KG1 (cell line): ENCODE measurements at regions not wholly inside any gene's neighbourhood (a gene's known extent, or its start where the extent isn't known, plus 50 kb on each side); places are given as distances from the start of the nearest gene placed in this dataset.
"Not testable (repeated sequence)": the region's sequence is repeated elsewhere in the genome, so short reads cannot be mapped to it uniquely, and the experiment has no call there.

Experiments used
- DNase-seq: peaks from one replicate; lab custom pipeline; 2025; lab: John Stamatoyannopoulos, UW

- no peak for DNase-seq
These were observed 100.4 kb downstream of the PSMG1 start for GRCh38 chr21:39082656-39083376.

DNA sequence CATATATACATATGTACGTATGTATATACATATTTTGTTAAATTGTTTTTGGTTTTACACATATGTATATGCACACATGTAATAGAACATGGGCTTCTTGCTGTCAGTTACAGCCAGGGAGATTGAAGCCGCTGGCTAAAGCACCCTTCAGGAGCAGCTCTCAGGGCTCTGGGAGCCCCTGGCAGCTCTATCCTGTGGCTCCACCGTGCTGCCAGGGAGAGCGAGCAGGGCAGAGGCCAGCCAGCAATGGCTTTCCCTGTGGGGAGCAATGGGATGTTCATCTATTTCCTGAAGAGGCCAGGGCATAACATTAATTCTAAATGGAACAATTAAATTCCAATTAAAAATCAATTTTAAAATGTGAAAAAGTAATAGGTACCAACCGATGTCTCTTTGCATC, 102.9 kb downstream of the PSMG1 start:
- DNase-seq, result no peak

DNA sequence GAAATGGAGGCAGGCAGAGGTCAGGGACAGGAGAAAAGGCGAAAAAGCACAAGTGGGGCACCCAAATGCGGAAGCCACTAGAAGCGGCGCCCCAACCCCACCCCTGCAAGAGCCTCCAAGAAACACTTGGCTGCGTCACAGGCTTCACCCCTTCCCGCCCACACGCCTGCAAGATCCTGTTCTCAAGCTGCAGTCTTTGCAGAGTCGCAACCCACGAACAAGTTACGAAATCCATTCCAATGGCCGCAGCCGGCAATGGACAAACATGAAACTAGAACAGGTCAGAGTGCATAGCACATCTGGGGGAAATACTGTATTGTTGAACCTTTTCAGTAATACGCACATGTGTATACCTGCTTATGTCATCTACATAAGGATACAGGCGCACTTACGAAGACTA, 103.6 kb downstream of the PSMG1 start:
- DNase-seq, result no peak

DNA sequence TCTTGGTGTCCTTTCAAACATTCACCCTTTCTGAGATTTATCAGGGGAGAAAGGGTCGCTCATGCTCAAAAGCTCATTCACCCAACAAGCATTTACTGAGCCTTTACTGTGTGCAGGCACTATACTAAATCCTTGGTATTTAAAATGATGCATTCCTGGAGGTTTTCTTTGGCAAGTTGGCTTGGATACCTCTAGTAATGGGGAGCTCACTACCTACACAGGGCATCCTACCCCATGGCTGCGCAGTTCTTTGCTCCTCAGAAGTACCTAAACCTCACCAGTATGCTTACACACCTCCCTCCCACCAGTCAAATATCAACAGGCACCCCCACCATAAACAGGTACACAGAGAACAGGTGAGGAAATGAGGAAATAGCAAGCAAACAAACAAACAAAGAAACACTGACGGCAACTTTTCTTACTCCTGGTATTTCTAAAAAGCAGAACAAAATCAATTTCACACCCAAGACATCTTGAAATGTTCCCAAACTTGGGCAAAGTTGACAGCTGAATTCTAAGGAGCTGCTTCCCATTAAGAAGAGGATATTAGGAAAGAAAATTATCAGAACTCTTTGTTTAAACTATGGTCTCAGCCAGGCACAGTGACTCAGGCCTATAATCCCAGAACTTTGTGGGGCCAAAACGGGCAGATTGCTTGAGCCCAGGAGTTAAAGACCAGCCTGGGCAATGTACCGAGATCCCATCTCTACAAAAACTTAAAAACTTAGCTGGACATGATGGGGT, 104.8 kb downstream of the PSMG1 start:
- no peak for DNase-seq

DNA sequence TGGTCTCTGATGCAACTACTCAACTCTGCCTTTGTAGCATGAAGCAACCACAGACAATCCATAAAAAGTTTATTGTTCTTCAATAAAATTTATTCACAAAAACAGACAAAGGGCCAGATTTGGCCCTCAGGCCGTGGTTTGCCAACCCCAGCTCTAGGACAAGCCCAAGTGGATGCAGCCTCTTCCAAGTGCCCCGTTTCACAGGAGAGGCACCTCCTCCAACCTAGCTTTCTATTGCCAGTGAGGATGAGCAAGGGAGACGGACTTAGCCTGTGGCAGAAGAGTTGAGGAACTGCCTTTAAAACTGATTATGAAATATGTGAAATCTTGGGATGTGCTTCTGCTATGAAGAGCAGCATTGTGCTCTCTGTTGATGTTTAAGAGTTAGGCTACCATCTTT, 105.4 kb downstream of the PSMG1 start:
- DNase-seq, result no peak

GRCh38 chr21:39074508-39074907, 108.7 kb downstream of the PSMG1 start:
- no peak for DNase-seq

DNA sequence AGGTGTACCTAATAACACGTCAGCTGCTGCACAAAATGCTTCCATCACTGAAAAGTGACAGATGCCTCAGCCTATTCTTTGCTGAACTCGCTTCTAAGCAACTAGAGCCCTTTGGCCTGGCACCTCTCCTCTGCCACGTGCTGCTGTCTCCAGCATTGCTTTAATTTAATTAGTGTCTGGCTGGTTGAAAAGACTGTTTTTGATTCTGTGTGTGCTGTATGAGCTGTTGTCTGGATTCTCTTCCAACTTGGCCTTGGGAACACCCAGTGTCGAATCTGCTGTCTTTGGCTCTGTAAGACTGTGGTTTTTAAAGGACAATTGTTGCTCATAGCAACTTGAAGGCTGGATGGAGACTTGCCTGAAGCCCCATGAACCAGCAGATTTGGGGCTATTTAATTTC, 109.5 kb downstream of the PSMG1 start:
- no peak for DNase-seq

DNA sequence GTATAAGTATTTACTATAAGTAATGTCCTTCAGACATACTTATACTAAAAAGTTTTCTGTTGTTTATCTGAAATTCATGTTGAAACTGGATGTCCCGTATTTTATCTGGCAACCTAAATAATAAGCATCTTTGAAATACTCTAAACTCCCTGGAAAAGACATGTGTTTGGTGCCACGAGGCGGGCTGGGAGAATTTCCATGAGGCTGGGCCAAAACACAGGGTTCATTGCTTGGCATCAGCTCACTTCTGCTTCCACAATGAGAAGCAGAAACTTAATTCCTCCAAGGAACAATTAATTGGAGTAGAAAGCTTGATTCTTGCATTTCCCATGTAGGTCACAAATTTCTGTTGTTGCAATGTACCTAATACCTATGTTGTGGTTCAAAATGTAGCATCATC, 110.2 kb downstream of the PSMG1 start:
- DNase-seq, result no peak

DNA sequence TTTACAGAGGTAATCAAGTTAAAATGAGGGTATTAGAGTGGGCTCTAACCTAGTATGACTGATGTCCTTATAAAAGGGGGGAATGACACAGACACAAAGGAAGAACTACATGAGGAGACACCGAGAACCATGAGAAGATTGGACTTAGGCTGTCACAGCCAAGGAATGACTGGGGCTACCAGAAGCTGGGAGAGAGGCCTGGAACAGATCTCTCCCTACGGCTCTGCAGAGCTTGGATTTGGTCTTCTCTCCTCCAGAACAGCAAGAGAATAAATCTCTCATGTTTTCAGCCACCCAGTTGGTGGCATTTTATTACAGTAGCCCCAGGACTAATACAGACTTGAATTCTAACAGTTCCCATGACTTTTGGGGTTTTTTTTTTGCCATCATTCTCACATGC, 110.8 kb downstream of the PSMG1 start:
- no peak for DNase-seq

GRCh38 chr21:39071623-39072214, 111.5 kb downstream of the PSMG1 start:
- no peak for DNase-seq

GRCh38 chr21:39069856-39070255, 113.4 kb downstream of the PSMG1 start:
- not testable (repeated sequence) for DNase-seq

DNA sequence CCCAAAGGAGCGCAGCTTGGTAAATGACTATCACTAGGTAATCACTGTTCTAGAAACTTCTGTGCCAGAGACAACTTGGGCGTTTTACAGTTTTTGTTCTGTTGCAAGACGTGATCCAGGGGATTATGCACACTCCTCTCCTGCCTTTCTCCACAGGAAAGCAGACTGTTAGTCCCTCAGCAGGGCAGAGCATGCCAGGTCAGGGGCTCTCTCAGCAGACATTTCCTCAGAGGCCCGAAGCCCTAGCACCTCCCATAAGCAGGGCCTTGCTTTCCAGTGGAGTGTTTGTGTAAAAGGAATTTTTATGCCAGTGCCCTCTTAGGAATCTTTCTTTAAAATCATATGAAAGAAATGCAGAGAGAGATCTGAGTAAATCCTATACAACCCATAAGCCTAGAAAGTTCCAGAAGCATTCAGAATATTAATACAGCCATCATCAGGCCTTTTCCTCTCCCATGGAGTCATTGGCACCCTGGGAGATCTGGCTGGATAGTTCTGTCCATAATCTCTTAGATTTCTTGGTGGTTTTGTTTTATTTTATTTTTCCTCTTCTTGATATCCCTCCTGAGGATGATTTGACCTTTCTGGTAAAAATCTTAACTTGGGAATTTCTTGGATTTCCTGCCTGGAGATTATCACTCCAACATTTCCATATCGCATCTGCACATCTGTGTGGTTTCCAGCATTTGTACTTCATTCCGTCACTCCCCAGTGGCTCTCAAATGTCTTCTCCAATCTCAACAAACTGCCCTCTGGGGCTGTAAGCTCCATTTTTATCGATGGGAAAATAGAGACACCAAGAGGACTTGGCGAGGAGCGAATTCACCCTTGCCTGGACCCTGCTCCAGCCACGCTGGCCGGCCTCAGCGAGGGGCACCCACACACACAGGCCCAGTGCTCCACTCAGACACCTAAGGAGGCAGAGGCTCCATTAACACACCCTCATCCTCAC, 116.1 kb downstream of the PSMG1 start:
- no peak for DNase-seq

DNA sequence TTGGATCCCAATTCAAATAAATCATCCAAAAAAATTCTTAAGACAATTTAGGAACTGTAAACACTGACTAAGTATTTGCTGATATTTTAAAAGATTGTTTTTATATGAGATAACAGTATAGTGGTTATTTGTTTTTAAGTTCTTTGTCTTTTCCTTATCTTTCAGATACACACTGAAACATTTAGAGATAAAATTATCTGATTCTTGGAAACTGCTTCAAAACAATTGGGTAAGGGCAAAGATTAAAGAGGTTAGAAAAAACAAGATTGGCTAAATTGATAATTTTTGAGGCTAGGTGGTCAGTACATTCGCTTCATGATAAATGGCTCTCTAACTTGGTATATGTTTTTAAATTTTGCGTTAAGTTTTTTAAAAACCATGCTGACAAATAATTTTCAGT, 117.3 kb downstream of the PSMG1 start:
- no peak for DNase-seq

- DNase-seq, result no peak
These were observed 118.8 kb downstream of the PSMG1 start for GRCh38 chr21:39064325-39065012.

DNA sequence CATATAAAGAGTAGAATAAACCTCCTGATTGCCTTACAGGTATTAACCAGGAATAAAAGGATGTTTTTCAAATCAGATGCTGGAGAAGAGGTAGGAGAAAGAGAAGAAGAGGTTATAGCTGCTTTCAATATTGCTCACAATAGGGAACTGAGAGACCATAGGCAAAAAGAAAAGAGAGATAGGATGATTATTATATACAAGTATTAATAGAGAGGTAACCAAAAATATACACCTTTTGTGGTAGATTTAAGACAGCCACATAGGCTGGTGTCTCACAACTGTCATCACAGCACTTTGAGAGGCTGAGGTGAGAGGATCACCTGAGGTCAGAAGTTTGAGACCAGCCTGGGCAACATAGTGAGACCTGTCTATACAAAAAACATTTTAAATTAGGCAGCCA, 119.7 kb downstream of the PSMG1 start:
- DNase-seq, result no peak

- no peak for DNase-seq
These were observed 121.1 kb downstream of the PSMG1 start for GRCh38 chr21:39062196-39062595.

DNA sequence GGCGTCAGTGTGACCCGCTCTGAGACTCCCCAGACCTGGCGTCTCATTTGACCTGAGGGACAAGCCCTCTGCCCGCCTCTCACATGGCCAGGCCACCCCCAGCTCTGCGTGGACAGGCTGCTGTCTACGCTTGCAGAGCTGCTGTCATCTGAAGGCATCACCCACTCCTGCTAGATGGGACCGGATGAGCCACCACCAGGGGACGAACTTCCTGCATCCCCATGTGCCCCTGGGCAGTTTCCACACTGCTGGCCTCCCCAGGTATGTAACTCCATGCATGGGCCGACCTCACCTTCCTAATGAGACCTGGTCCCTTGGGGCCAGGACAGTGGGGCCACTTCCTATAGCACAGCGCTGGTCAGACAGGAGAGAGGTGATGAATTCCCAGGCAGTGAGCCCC, 121.5 kb downstream of the PSMG1 start:
- DNase-seq, result no peak

DNA sequence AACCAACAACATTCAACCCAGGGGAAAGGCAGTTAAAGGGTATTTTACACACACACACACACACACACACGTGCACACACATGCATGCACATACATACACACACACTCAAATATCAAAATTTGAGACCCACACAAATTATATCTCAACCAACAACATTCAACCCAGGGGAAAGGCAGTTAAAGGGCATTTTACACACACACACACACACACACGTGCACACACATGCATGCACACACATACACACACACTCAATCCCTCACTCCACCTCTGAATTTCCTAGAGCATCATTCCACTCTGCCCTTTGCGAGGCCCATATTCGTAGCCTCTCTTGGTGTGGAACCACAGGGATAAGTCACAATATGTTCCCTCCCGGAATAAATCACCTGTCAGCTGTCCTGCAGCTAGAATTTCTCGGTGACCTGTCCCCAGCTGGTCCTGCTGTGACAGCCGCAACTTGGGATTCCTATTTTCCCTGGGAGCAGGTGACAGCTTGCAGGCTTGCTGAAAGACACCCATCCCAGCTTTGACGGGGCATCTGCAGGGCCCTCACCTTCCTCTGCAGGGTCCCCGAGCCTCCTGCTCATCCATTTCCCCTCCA, 122.7 kb downstream of the PSMG1 start:
- no peak for DNase-seq

GRCh38 chr21:39057121-39057520, 126.1 kb downstream of the PSMG1 start:
- DNase-seq, result no peak

DNA sequence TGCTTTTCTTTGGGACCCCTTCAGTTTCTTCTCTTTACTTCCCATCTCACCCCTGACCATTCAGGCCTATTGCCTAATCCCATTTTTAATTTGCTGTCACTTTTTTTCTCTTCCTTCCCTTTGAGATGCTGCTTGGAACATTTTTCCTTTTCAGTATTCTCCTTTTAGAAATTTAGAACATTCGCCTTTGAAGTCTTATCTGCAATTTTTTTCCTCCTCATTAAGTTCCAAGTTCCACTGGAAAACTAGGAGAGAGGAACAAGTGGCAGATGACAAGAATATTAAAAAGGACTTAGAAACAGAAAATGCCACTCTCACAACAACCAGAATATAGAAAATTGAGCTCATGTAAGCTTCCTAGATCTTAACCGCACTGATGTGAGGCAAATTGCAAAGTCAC, 126.6 kb downstream of the PSMG1 start:
- DNase-seq, result no peak

DNA sequence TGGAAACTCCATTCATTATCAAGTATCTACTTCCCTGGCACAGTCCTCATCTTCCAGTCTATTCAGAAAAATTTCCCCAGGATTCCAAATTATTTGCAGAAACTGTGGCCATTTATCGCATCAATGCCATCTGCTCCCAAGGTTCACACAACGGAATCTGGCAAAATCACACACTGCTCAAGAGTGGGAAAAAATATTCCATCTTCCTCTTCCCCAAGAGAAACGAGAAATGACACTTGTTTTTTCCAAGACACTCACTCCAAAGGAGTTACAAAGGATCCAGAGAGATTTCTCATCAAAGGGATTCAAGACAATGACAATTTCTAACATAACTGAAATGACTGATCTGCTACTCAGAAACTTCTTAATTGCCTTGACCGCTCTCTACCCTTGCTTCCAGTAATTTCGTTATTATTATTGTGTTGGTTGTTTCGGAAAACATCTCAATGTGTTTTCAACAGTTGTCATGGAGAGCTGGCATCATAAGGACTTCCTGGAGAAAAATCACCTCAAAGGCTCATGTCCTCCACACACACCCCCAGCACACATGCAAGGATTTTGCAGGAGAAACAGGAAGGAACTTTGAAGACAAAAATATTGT, 128.0 kb downstream of the PSMG1 start:
- no peak for DNase-seq
